ENCODE measurements at regions not wholly inside any gene's neighbourhood (a gene's known extent, or its start where the extent isn't known, plus 50 kb on each side); places are given as distances from the start of the nearest gene placed in this dataset.

- CTCF ChIA-PET = no interaction called here
- POLR2A ChIA-PET = no interaction called here
- DNase-seq (ENCODE audit: extremely low spot score) = no peak
- TF ChIP-seq CTCF (IDR thresholded peaks at IDR 0.05; ENCODE audit: control extremely low read depth, extremely low read depth, low read depth, missing control alignments) = no peak
Measured at GRCh38 chr5:101520417-101520816, 617.3 kb upstream of the ST8SIA4 start.

- ChIA-PET POLR2A (no interaction called here), CTCF (interaction anchor here (1.2 kb wide), 1 partner anchor 22 kb away, joined by 3 read pairs; no protein-coding TSS in a partner anchor)
- no peak for TF ChIP-seq CTCF (IDR thresholded peaks at IDR 0.05; ENCODE audit: control extremely low read depth, extremely low read depth, low read depth, missing control alignments)
- no peak for DNase-seq (ENCODE audit: extremely low spot score)
Measured at GRCh38 chr5:101517795-101518194, 614.7 kb upstream of the ST8SIA4 start.

GRCh38 chr5:101515721-101516120, 612.6 kb upstream of the ST8SIA4 start:
- no peak for DNase-seq (ENCODE audit: extremely low spot score)
- POLR2A ChIA-PET = no interaction called here
- CTCF ChIA-PET = no interaction called here
- TF ChIP-seq CTCF (IDR thresholded peaks at IDR 0.05; ENCODE audit: control extremely low read depth, extremely low read depth, low read depth, missing control alignments) = no peak

GRCh38 chr5:101505891-101506570, 602.9 kb upstream of the ST8SIA4 start:
- DNase-seq (ENCODE audit: extremely low spot score) = no peak
- POLR2A ChIA-PET = no interaction called here
- TF ChIP-seq CTCF (IDR thresholded peaks at IDR 0.05; ENCODE audit: control extremely low read depth, extremely low read depth, low read depth, missing control alignments) = no peak
- CTCF ChIA-PET = interaction anchor here (1.0 to 1.1 kb wide), 2 partner anchors 21 to 23 kb away, joined by 3 read pairs; no protein-coding TSS in a partner anchor

GRCh38 chr5:101482931-101483330, 579.8 kb upstream of the ST8SIA4 start:
- no peak for DNase-seq (ENCODE audit: extremely low spot score)
- CTCF ChIA-PET = interaction anchor here (1.5 kb wide), 1 partner anchor 24 kb away, joined by 3 read pairs; no protein-coding TSS in a partner anchor
- POLR2A ChIA-PET = no interaction called here

GRCh38 chr5:101473483-101473882, 570.4 kb upstream of the ST8SIA4 start:
- ChIA-PET CTCF (interaction anchor here (1.4 kb wide), 1 partner anchor 16 kb away, joined by 4 read pairs; no protein-coding TSS in a partner anchor), POLR2A (no interaction called here)
- no peak for DNase-seq (ENCODE audit: extremely low spot score)
- TF ChIP-seq CTCF (IDR thresholded peaks at IDR 0.05; ENCODE audit: control extremely low read depth, extremely low read depth, low read depth, missing control alignments) = no peak

More at GRCh38 chr5:101482931-101483330, 579.8 kb upstream of the ST8SIA4 start:
- no peak for TF ChIP-seq CTCF (IDR thresholded peaks at IDR 0.05; ENCODE audit: control extremely low read depth, extremely low read depth, low read depth, missing control alignments)
